Small intestine (tissue), 7 donors: ENCODE measurements at regions not wholly inside any gene's neighbourhood (a gene's known extent, or its start where the extent isn't known, plus 50 kb on each side); places are given as distances from the start of the nearest gene placed in this dataset.

Source experiments
- DNase-seq, 2 donors: peaks; one replicate each; pipeline versions ENCODE4 v3.0.0 to v3.0.0-alpha.2; 2013
- FAIRE-seq: peaks from 2 replicates; lab custom pipeline; 2012; peaks lifted over from hg19 to GRCh38; lab: Jason Lieb, UNC
- H3K27ac ChIP-seq, 3 donors: one replicate each; pipeline ENCODE4 v1.5.1; 2013; ENCODE audit warnings: low read length in 2 of 3, mild to moderate bottlenecking in 2 of 3, control low read depth in 1 of 3, inconsistent platforms in 1 of 3, low read depth in 1 of 3, moderate library complexity in 1 of 3
- H3K27me3 ChIP-seq, 3 donors: one replicate each; pipeline ENCODE4 v1.6.1; 2013; ENCODE audit warnings: low read length in 3 of 3, inconsistent platforms in 1 of 3; ENCODE audit not compliant: control insufficient read depth in 3 of 3, insufficient read depth in 3 of 3
- H3K36me3 ChIP-seq, 3 donors: one replicate each; pipeline ENCODE4 v1.6.1; 2013; ENCODE audit warnings: low read length in 3 of 3, inconsistent platforms in 1 of 3, low read depth in 1 of 3, mild to moderate bottlenecking in 1 of 3, moderate library complexity in 1 of 3; ENCODE audit not compliant: control insufficient read depth in 3 of 3, insufficient read depth in 2 of 3
- H3K4me1 ChIP-seq, 3 donors: one replicate each; pipeline ENCODE4 v1.6.1; 2013; ENCODE audit warnings: low read length in 2 of 3, inconsistent platforms in 1 of 3, low read depth in 1 of 3, mild to moderate bottlenecking in 1 of 3, moderate library complexity in 1 of 3; ENCODE audit not compliant: control insufficient read depth in 3 of 3, insufficient read depth in 2 of 3
- H3K4me3 ChIP-seq, 3 donors: one replicate each; pipeline ENCODE4 v1.5.1; 2013; ENCODE audit warnings: low read length in 3 of 3, control low read depth in 1 of 3, inconsistent platforms in 1 of 3, low read depth in 1 of 3, mild to moderate bottlenecking in 1 of 3, moderate library complexity in 1 of 3
- H3K9me3 ChIP-seq, 2 donors: one replicate each; pipeline ENCODE4 v1.6.1; 2013; ENCODE audit warnings: low read depth in 1 of 2, low read length in 1 of 2; ENCODE audit not compliant: control insufficient read depth in 2 of 2, insufficient read depth in 1 of 2
- WGBS, 3 donors: extraction: QIAGEN DNeasy Blood & Tissue Kit; methylation state at CpG; one replicate each; pipeline ENCODE4 v1.1.7; 2013; 5-methylcytosine and 5-hydroxymethylcytosine counted together
- donor health status: healthy with polysubstance abuse.
- donor health status: control.
- donor health status: control.
- donor health status: Bipolar disorder and iron deficiency.
- donor health status: healthy.

DNA sequence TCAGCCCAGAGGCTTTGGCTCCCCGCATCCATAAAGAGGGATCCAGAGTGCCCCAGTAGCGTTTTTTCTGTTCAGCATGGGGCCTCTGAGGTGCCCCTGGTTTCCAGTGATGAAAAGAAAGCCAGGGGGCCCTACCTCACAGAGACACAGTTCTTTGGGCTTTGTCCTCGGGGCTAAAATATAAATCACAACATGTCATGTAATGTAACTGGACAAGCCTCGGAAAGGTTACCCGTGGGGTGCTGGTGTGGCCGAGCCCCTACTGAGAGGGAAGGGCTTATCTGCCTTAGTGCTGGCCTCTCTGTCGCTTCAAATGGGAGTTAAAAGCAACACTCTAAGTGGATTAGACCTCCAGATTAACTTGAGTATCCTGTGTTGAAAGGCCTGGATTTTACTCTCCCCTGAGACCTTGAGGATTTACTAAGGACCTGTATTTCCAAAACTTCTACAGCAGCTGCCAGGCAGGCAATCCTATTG is 251.6 kb upstream of the APCDD1 start:
- FAIRE-seq (no peak), DNase-seq (no peak)
- H3K4me1 ChIP-seq, result no peaks in the 10 kb centered on the region
- no peaks in the 10 kb centered on the region for H3K9me3 ChIP-seq
- H3K27ac ChIP-seq, result no peak overlapping the region
- no peaks in the 10 kb centered on the region for H3K27me3 ChIP-seq
- no peaks in the 10 kb centered on the region for H3K36me3 ChIP-seq
- no peak overlapping the region for H3K4me3 ChIP-seq
- 71 to 76% (median 73%) methylated on average over 7 of the region's 7 CpGs for WGBS, 3 donors

DNA sequence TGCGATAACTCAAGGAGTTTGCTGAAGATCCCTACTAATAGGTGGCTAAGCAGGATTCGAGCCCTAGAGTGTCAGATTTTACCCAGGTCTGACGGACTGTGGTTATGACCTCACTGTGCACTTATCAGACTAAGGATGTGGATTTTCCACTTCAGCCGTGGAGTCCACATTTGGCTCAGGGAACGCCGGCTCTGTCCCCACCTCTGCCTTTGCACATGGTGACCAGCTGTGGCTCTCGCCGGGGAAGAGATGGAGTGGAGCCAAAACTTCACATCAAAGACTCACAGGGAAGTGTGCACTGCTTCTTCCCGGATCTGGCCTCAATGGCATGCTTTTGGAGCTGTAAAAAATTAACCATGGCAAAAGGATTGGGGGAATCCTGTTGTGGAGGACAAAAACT is 249.3 kb upstream of the APCDD1 start:
- Histone ChIP-seq H3K36me3 (no peaks in the 10 kb centered on the region), H3K27me3 (no peaks in the 10 kb centered on the region), H3K4me1 (no peaks in the 10 kb centered on the region), H3K9me3 (no peaks in the 10 kb centered on the region), H3K4me3 (no peak overlapping the region), H3K27ac (no peak overlapping the region)
- WGBS, 3 donors, result 32 to 55% (median 49%) methylated on average over 9 of the region's 9 CpGs
- no peak for FAIRE-seq
- no peak for DNase-seq

DNA sequence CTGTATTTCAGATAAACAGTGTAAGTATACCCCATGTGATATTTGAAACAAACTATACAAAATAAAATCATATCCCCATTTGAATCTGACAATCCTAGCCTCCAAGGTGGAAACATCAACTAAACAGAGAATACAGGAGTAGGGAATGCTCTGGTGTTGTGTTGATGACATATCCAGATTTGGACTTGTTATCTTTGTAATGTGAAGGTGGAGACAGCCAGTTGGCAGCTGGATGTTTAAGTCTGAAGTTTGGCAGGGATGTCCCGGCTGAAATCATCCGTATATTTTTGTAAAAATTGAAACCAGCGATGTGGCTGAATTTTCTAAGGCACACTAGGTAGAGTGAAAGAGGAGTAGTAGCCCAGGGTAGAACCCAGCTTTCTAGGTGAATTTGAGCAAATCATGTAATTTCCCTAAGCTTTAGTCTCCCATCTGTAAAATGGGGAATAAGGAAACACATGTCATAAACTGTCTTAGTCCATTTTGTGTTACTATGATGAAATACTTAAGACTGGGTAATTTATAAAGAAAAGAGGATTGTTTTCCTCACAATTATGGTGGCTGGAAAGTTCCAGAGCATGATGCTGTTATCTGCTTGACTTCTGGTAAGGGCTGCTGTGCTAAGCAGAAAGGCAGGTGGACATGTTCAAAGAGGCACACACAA is 246.6 kb upstream of the APCDD1 start:
- Histone ChIP-seq H3K27ac (no peak overlapping the region), H3K36me3 (no peaks in the 10 kb centered on the region), H3K9me3 (no peaks in the 10 kb centered on the region), H3K4me3 (no peak overlapping the region), H3K27me3 (no peaks in the 10 kb centered on the region), H3K4me1 (no peaks in the 10 kb centered on the region)
- WGBS, 3 donors, result 50 to 59% (median 54%) methylated on average over 3 of the region's 3 CpGs
- FAIRE-seq, result no peak
- no peak for DNase-seq

DNA sequence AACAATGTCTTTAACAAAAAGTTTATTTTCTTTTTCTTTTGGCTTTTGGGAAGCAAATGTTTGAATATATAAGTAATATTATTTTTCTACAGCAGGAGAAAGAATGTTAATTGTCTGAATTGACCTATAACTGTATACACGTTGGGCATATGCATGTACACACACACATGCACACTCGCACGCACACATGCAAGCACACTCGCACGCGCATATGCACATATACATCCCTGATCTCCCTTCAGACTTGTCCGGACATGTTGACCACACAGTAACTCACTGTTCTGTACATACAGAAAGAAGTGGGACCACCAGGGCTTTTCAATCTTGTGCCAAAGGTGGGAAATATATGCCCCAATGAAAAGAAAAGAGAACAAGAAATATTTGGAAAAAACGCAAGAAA is 245.1 kb upstream of the APCDD1 start:
- Histone ChIP-seq H3K9me3 (no peaks in the 10 kb centered on the region), H3K36me3 (no peaks in the 10 kb centered on the region), H3K4me1 (no peaks in the 10 kb centered on the region), H3K27me3 (no peaks in the 10 kb centered on the region), H3K4me3 (no peak overlapping the region), H3K27ac (no peak overlapping the region)
- no peak for DNase-seq
- FAIRE-seq, result no peak
- WGBS, 3 donors, result 95 to 96% (median 96%) methylated on average over 8 of the region's 8 CpGs

DNA sequence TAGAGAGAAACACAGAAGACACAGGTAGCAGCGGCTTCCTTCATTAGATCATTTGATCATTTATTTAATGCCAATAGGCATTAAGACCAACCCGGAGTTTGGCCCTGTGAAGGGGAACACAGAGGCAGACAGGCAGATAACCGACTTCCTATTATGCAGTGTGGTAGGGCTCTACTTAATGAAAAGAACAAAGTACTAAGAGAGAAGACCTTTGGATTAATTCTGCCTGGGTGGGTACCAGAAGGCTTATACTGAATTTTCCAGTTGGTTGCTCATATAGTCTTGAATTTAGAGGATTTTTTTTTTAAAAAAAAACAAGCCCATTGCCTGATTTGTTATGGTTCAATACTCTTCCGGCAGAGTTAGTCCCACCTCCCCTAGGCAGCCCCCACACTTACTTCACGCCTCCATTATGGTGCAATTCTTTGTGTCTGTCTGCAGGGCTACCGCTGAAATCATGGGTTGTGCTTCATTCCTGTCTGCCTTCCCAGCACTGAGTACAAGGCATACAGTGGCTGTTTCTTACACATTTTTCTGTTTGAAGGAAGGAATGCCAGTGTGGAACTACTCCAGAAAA is 244.3 kb upstream of the APCDD1 start:
- no peak for FAIRE-seq
- WGBS, 3 donors, result 73 to 85% (median 74%) methylated on average over 6 of the region's 6 CpGs
- H3K27ac ChIP-seq, result no peak overlapping the region

DNA sequence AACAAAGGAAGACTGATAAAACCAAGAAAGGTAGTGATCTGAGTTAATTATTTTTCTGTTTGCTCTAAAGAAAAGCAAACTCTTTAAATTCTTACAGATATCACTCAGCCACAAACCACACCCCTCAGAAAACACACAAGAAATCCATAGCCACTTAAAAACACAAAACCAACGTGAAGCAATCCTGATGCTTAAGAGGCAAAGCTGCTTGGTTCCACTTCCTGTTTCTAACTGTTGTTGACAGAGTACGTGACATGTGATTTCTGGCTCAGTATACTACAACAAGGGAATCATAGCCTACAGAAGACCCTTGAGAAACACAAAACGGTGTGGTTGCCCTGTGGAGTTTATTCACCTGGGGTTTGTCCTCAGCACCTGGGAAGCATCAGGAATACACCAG is 240.9 kb upstream of the APCDD1 start:
- Histone ChIP-seq H3K27me3 (no peaks in the 10 kb centered on the region), H3K4me1 (no peaks in the 10 kb centered on the region), H3K4me3 (no peak overlapping the region), H3K9me3 (peaks cover 0 to 2% of the 10 kb centered on the region in 2 donors), H3K27ac (no peak overlapping the region), H3K36me3 (no peaks in the 10 kb centered on the region)
- DNase-seq (peak; percentile 8 to 26), FAIRE-seq (no peak)
- 24 to 32% (median 31%) methylated on average over 3 of the region's 3 CpGs for WGBS, 3 donors

More for the DNA sequence above, 244.3 kb upstream of the APCDD1 start:
- no peaks in the 10 kb centered on the region for H3K36me3 ChIP-seq
- H3K27me3 ChIP-seq, result no peaks in the 10 kb centered on the region
- no peak overlapping the region for H3K4me3 ChIP-seq
- H3K9me3 ChIP-seq, result no peaks in the 10 kb centered on the region
- no peak for DNase-seq
- no peaks in the 10 kb centered on the region for H3K4me1 ChIP-seq

DNA sequence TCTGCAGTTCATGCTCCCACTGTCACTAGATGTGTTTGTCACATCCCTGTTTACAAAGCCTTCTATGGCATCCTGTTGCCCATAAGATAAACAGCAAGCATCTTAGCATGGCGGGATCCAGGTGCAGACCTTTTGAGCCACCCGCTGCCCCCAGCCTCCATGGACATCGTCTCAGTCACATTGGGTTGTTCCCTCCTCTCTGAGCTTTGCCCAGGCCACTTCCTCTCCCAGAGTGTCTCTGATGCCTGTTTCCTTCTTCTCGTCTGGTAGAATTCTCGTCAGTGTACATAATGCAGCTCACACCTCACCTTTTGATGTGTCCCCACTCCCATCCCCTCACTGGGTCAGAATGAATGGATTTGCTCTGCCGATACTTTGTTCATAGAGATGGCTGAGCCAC is 239.0 kb upstream of the APCDD1 start:
- WGBS, 3 donors, result 71 to 88% (median 78%) methylated on average over 6 of the region's 6 CpGs
- Histone ChIP-seq H3K4me1 (no peaks in the 10 kb centered on the region), H3K9me3 (peaks cover 2% of the 10 kb centered on the region in 2 donors), H3K4me3 (no peak overlapping the region), H3K27ac (no peak overlapping the region), H3K27me3 (no peaks in the 10 kb centered on the region), H3K36me3 (no peaks in the 10 kb centered on the region)
- DNase-seq (no peak), FAIRE-seq (no peak)

DNA sequence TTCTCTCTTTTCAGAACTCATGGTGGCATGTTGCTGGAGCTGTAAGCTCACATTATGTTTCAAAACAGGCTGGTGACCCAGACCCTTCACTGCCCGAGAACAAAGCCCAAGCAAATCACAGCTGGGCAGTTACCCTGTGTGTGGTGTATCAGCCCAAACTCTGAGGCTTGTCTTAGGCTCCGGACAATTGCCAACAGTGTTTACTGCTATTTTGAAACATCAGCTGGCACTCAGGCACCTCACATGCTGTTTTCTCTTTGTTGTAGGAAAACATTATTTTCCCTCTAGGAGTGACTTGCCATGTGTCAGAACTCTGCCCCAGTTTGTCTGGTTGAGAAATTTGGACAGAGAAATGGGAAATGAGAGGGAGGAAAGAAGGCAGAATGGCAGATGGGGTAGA is 237.6 kb upstream of the APCDD1 start:
- no peaks in the 10 kb centered on the region for H3K4me1 ChIP-seq
- no peaks in the 10 kb centered on the region for H3K27me3 ChIP-seq
- H3K9me3 ChIP-seq, result peaks cover 2% of the 10 kb centered on the region in 2 donors
- no peak overlapping the region for H3K27ac ChIP-seq
- WGBS, 3 donors, result 92 to 95% (median 94%) methylated on average over 2 of the region's 2 CpGs
- DNase-seq (no peak), FAIRE-seq (no peak)
- no peak overlapping the region for H3K4me3 ChIP-seq
- H3K36me3 ChIP-seq, result no peaks in the 10 kb centered on the region
